ENCODE measurements at regions not wholly inside any gene's neighbourhood (a gene's known extent, or its start where the extent isn't known, plus 50 kb on each side); places are given as distances from the start of the nearest gene placed in this dataset.

GRCh38 chr14:71623939-71624338, 308.3 kb upstream of the RGS6 start:
- H3K36me3 ChIP-seq: no peaks in the 10 kb centered on the region
- H3K27ac ChIP-seq: no peak overlapping the region
- DNase-seq: no peak
- no peaks in the 10 kb centered on the region for H3K4me1 ChIP-seq
- no peak overlapping the region for H3K4me3 ChIP-seq
- TF ChIP-seq CTCF (IDR thresholded peaks at IDR 0.05) (no peak), POLR2A (IDR thresholded peaks at IDR 0.05) (no peak)
- H3K9me3 ChIP-seq: no peaks in the 10 kb centered on the region
- H3K27me3 ChIP-seq: no peaks in the 10 kb centered on the region
- intact Hi-C loops (cut with DNase I; ENCODE audit: low total_unique reads): no loop called here

- Histone ChIP-seq H3K27ac (no peak overlapping the region), H3K36me3 (no peaks in the 10 kb centered on the region), H3K9me3 (no peaks in the 10 kb centered on the region), H3K27me3 (no peaks in the 10 kb centered on the region), H3K4me3 (no peak overlapping the region), H3K4me1 (no peaks in the 10 kb centered on the region)
- TF ChIP-seq POLR2A (IDR thresholded peaks at IDR 0.05) (no peak), CTCF (IDR thresholded peaks at IDR 0.05) (no peak)
- DNase-seq: peak in 1 of 2 donors; percentile 28
- intact Hi-C loops (cut with DNase I; ENCODE audit: low total_unique reads): no loop called here
These were observed 307.1 kb upstream of the RGS6 start for GRCh38 chr14:71625175-71625574.

GRCh38 chr14:71625891-71626701, 306.1 kb upstream of the RGS6 start:
- H3K27ac ChIP-seq: no peak overlapping the region
- H3K36me3 ChIP-seq: no peaks in the 10 kb centered on the region
- TF ChIP-seq POLR2A (IDR thresholded peaks at IDR 0.05) (no peak), CTCF (IDR thresholded peaks at IDR 0.05) (no peak)
- H3K9me3 ChIP-seq: no peaks in the 10 kb centered on the region
- intact Hi-C loops (cut with DNase I; ENCODE audit: low total_unique reads): no loop called here
- no peaks in the 10 kb centered on the region for H3K27me3 ChIP-seq
- H3K4me3 ChIP-seq: no peak overlapping the region
- DNase-seq: no peak
- no peaks in the 10 kb centered on the region for H3K4me1 ChIP-seq

- Histone ChIP-seq H3K4me1 (no peaks in the 10 kb centered on the region), H3K4me3 (no peak overlapping the region), H3K9me3 (no peaks in the 10 kb centered on the region), H3K36me3 (no peaks in the 10 kb centered on the region), H3K27me3 (no peaks in the 10 kb centered on the region), H3K27ac (no peak overlapping the region)
- no peak for DNase-seq
- intact Hi-C loops (cut with DNase I; ENCODE audit: low total_unique reads): no loop called here
- TF ChIP-seq CTCF (IDR thresholded peaks at IDR 0.05) (no peak), POLR2A (IDR thresholded peaks at IDR 0.05) (no peak)
These were observed 303.8 kb upstream of the RGS6 start for GRCh38 chr14:71628433-71628832.

- no peaks in the 10 kb centered on the region for H3K4me1 ChIP-seq
- no peaks in the 10 kb centered on the region for H3K9me3 ChIP-seq
- intact Hi-C loops (cut with DNase I; ENCODE audit: low total_unique reads): no loop called here
- no peaks in the 10 kb centered on the region for H3K27me3 ChIP-seq
- H3K27ac ChIP-seq: no peak overlapping the region
- H3K4me3 ChIP-seq: no peak overlapping the region
- H3K36me3 ChIP-seq: no peaks in the 10 kb centered on the region
- TF ChIP-seq POLR2A (IDR thresholded peaks at IDR 0.05): no peak
- no peak for TF ChIP-seq CTCF (IDR thresholded peaks at IDR 0.05)
- no peak for DNase-seq
These were observed 303.0 kb upstream of the RGS6 start for GRCh38 chr14:71629250-71629649.

Measured in uterus (tissue), 3 donors.